Liver (tissue), 8 donors: ENCODE measurements at regions not wholly inside any gene's neighbourhood (a gene's known extent, or its start where the extent isn't known, plus 50 kb on each side); places are given as distances from the start of the nearest gene placed in this dataset.

Source experiments
- DNase-seq: peaks from one replicate; pipeline ENCODE4 v3.0.0-alpha.2; 2017; ENCODE audit warnings: low spot score
- H3K27ac ChIP-seq, 2 donors: one replicate each; pipeline ENCODE4 v1.7.0; 2013; ENCODE audit warnings: inconsistent platforms in 2 of 2, low read length in 2 of 2, control low read depth in 1 of 2, low read depth in 1 of 2, mild to moderate bottlenecking in 1 of 2
- H3K27me3 ChIP-seq, 4 donors: one replicate each; pipeline versions ENCODE4 v1.6.1 to v1.7.0; 2013; ENCODE audit warnings: low read length in 3 of 4, inconsistent platforms in 1 of 4, mild to moderate bottlenecking in 1 of 4, moderate library complexity in 1 of 4; ENCODE audit not compliant: control insufficient read depth in 4 of 4, insufficient read depth in 4 of 4
- H3K36me3 ChIP-seq, 4 donors: one replicate each; pipeline versions ENCODE4 v1.6.1 to v1.7.0; 2013; ENCODE audit warnings: low read length in 3 of 4, mild to moderate bottlenecking in 3 of 4, low read depth in 1 of 4, moderate library complexity in 1 of 4; ENCODE audit not compliant: control insufficient read depth in 4 of 4, insufficient read depth in 3 of 4
- H3K4me1 ChIP-seq, 4 donors: one replicate each; pipeline versions ENCODE4 v1.6.1 to v1.7.0; 2013; ENCODE audit warnings: low read length in 3 of 4, mild to moderate bottlenecking in 3 of 4, moderate library complexity in 1 of 4; ENCODE audit not compliant: control insufficient read depth in 4 of 4, insufficient read depth in 4 of 4
- H3K4me3 ChIP-seq, 3 donors: one replicate each; pipeline versions ENCODE4 v1.6.1 to v1.7.0; 2013; ENCODE audit warnings: low read length in 3 of 3, control low read depth in 1 of 3, low read depth in 1 of 3, mild to moderate bottlenecking in 1 of 3
- H3K9ac ChIP-seq, 2 donors: one replicate each; pipeline ENCODE4 v1.7.0; 2013; ENCODE audit warnings: low read length in 2 of 2, mild to moderate bottlenecking in 2 of 2, moderate library complexity in 2 of 2, control low read depth in 1 of 2, low read depth in 1 of 2
- H3K9me3 ChIP-seq, 4 donors: one replicate each; pipeline versions ENCODE4 v1.6.1 to v1.7.0; 2013; ENCODE audit warnings: low read length in 3 of 4; ENCODE audit not compliant: control insufficient read depth in 4 of 4
- ATF3 ChIP-seq: IDR thresholded peaks from 2 replicates; pipeline ENCODE4 v1.6.1; 2016; ENCODE audit warnings: antibody characterized with exemption
- CTCF ChIP-seq: fragments of 150-350 bp; IDR thresholded peaks from 2 replicates; pipeline ENCODE4 v1.5.1; 2017; ENCODE audit warnings: improper control_type of control experiment, low read depth, low read length; ENCODE audit not compliant: missing input control
- EGR1 ChIP-seq, 2 donors: IDR thresholded peaks; 2 replicates each; pipeline ENCODE4 v1.6.1; 2016 to 2018; ENCODE audit warnings: antibody characterized with exemption in 2 of 2, low read depth in 2 of 2
- FOXA1 ChIP-seq: IDR thresholded peaks from 2 replicates; pipeline ENCODE4 v1.6.1; 2016; ENCODE audit warnings: antibody characterized with exemption
- FOXA2 ChIP-seq: IDR thresholded peaks from 2 replicates; pipeline ENCODE4 v1.6.1; 2016; ENCODE audit warnings: antibody characterized with exemption
- HNF4A ChIP-seq, 2 donors: conservative IDR thresholded peaks; 2 replicates each; pipeline ENCODE4 v1.6.1; 2016; ENCODE audit warnings: antibody characterized with exemption in 2 of 2, mild to moderate bottlenecking in 2 of 2
- HNF4G ChIP-seq: IDR thresholded peaks from 2 replicates; pipeline ENCODE4 v1.6.1; 2016; ENCODE audit warnings: antibody characterized with exemption
- JUND ChIP-seq, 2 donors: IDR thresholded peaks; 2 replicates each; pipeline ENCODE4 v1.6.1; 2016; ENCODE audit warnings: antibody characterized with exemption in 2 of 2
- MAX ChIP-seq: IDR thresholded peaks from 2 replicates; pipeline ENCODE4 v1.6.1; 2016; ENCODE audit warnings: antibody characterized with exemption
- NR2F2 ChIP-seq: IDR thresholded peaks from 2 replicates; pipeline ENCODE4 v1.6.1; 2016; ENCODE audit warnings: antibody characterized with exemption
- RAD21 ChIP-seq, 2 donors: IDR thresholded peaks; 2 replicates each; pipeline ENCODE4 v1.6.1; 2016; ENCODE audit warnings: antibody characterized with exemption in 2 of 2, mild to moderate bottlenecking in 2 of 2
- REST ChIP-seq: IDR thresholded peaks from 2 replicates; pipeline ENCODE4 v1.6.1; 2016; ENCODE audit warnings: antibody characterized with exemption, mild to moderate bottlenecking
- RXRA ChIP-seq, 2 donors: IDR thresholded peaks; 2 replicates each; pipeline ENCODE4 v1.6.1; 2017 to 2018; ENCODE audit warnings: antibody characterized with exemption in 2 of 2, mild to moderate bottlenecking in 1 of 2
- SP1 ChIP-seq: IDR thresholded peaks from 2 replicates; pipeline ENCODE4 v1.6.1; 2018; ENCODE audit warnings: antibody characterized with exemption, mild to moderate bottlenecking
- YY1 ChIP-seq: IDR thresholded peaks from 2 replicates; pipeline ENCODE4 v1.6.1; 2016; ENCODE audit warnings: antibody characterized with exemption, mild to moderate bottlenecking
- ZBTB33 ChIP-seq: IDR thresholded peaks from 2 replicates; pipeline ENCODE4 v1.6.1; 2016; ENCODE audit warnings: antibody characterized with exemption
- WGBS: extraction: QIAGEN DNeasy Blood & Tissue Kit; methylation state at CpG from one replicate; pipeline ENCODE4 v1.1.7; 2013; 5-methylcytosine and 5-hydroxymethylcytosine counted together
- donor health status: healthy.
- donor health status: healthy.
- donor health status: healthy.
- donor health status: healthy.
- donor health status: healthy.

GRCh38 chr5:91441082-91441481 lies 58.0 kb upstream of the ARRDC3 start:
- H3K27me3 ChIP-seq, result no peaks in the 10 kb centered on the region
- no peak overlapping the region for H3K27ac ChIP-seq
- 99% methylated on average over 1 of the region's 1 CpG for WGBS
- DNase-seq, result no peak
- no peaks in the 10 kb centered on the region for H3K36me3 ChIP-seq
- H3K4me3 ChIP-seq, result no peak overlapping the region
- no peaks in the 10 kb centered on the region for H3K9me3 ChIP-seq
- TF ChIP-seq JUND (IDR thresholded peaks at IDR 0.05) (no peak), CTCF (no peak), SP1 (no peak), HNF4G (no peak), FOXA1 (no peak), ZBTB33 (no peak), NR2F2 (no peak), ATF3 (no peak), RAD21 (IDR thresholded peaks at IDR 0.05) (no peak), YY1 (no peak), RXRA (IDR thresholded peaks at IDR 0.05) (no peak), HNF4A (conservative IDR thresholded peaks at IDR 0.05) (no peak), MAX (no peak), EGR1 (IDR thresholded peaks at IDR 0.05; ENCODE audit: low read depth in 2 of 2) (no peak), REST (no peak), FOXA2 (no peak)
- no peak overlapping the region for H3K9ac ChIP-seq
- peaks cover 0 to 6% (median 2%) of the 10 kb centered on the region in 4 donors for H3K4me1 ChIP-seq

- no peak overlapping the region for H3K27ac ChIP-seq
- TF ChIP-seq HNF4A (conservative IDR thresholded peaks at IDR 0.05) (peak; percentile 51 to 63), REST (no peak), SP1 (peak; percentile 32)
- H3K9ac ChIP-seq, result no peak overlapping the region
- no peaks in the 10 kb centered on the region for H3K27me3 ChIP-seq
- peaks cover 0 to 8% (median 2%) of the 10 kb centered on the region in 4 donors for H3K4me1 ChIP-seq
- 100% methylated on average over 1 of the region's 1 CpG for WGBS
- no peak for DNase-seq
- H3K36me3 ChIP-seq, result no peaks in the 10 kb centered on the region
- no peaks in the 10 kb centered on the region for H3K9me3 ChIP-seq
- no peak overlapping the region for H3K4me3 ChIP-seq
These were observed 55.8 kb upstream of the ARRDC3 start for GRCh38 chr5:91438871-91439270.
